ENCODE measurements at regions not wholly inside any gene's neighbourhood (a gene's known extent, or its start where the extent isn't known, plus 50 kb on each side); places are given as distances from the start of the nearest gene placed in this dataset.
A peak's percentile ranks its signal among the peaks of the same experiment; 100 is the strongest.

DNA sequence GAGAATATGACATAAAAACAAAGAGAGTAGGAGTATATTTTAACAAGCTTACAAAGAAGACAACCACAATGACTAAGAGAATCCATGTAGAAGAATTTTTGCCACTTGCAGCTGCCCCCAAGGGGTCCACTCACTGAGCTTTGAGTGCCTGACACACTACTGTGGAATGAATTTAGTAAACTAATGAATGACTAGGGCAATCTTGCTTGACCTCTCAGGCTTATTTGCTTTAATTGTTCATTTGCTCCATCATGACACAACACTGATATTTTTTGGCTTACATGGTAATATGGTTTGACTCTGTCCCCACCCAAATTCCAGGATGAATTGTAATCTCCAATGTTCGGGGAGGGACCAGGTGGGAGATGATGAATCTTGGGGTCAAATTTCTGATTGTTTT, 249.1 kb upstream of the FAR2 start:
- no peak overlapping the region for H3K4me3 ChIP-seq (ENCODE audit: low read depth, low read length)
- DNase-seq (ENCODE audit: low read depth) = peak; percentile 85

DNA sequence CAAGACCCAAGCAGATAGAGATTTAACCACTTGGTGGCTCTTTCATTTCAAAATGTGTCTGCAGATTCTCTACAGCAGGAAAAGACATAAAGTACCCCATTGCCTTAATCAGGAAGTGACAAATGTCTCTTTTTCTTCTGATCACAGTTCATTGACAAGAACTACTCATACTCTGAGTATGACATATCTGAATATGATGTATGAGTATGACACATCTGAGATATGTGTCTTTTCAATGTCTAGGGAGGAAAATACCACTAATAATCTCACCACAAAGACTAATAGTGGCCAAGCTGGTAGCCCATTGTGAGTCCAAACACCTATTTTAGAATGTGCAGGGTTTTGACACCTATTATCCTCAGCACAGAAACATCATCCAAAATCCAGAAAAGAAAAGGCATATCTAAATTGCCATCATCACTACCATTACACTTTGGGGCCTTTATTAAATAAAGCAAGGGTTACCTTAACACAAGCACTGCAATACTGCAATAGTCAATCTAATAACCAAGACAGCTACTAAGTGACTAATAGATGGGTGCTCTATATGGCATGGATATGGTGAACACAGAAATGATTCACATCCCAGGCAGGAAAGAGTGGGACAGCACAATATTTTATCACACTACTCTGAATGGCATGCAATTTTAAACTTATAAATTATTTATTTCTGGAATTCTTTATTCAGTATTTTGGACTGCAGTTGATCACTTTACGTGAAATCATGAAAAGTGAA, 243.7 kb upstream of the FAR2 start:
- DNase-seq (ENCODE audit: low read depth) = no peak
- H3K4me3 ChIP-seq (ENCODE audit: low read depth, low read length) = no peak overlapping the region

DNA sequence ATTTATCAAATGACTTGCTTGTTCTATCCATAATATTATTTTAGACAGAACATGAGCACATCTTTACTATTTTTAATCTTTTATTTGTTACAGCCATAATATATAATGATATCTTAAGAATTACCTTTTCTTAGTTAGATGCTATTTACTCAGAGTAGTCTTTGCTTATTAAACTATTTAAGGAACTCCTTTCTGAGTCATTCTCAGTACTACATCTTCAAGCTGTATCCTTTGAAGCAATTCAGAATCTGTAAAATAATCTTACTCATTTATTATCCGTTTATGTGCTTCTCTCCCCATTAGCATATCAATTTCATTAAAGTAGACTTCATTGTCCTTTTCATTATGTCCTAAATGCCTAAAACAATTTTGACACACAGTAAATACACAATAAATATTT, 240.4 kb upstream of the FAR2 start:
- no peak for DNase-seq (ENCODE audit: low read depth)
- H3K4me3 ChIP-seq (ENCODE audit: low read depth, low read length) = no peak overlapping the region

DNA sequence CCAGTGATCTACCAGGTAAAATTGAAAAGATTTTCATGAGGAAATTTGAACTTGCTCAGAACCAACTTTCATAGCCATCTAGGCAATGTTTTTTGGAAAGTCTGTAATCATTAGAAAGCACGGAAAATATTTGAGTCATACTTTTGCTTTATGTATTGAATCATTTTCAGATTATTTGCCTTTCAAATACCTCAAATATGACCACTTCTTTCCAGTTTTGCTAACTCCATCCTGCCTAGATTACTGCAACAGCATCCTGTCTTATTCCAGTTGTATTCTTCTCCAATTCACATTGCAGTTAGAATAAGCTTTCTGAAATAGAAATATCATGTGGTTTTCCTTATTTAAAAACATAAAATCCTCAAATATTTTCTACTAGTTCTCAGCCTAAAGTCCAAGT, 239.8 kb upstream of the FAR2 start:
- H3K4me3 ChIP-seq (ENCODE audit: low read depth, low read length) = no peak overlapping the region
- DNase-seq (ENCODE audit: low read depth) = no peak

DNA sequence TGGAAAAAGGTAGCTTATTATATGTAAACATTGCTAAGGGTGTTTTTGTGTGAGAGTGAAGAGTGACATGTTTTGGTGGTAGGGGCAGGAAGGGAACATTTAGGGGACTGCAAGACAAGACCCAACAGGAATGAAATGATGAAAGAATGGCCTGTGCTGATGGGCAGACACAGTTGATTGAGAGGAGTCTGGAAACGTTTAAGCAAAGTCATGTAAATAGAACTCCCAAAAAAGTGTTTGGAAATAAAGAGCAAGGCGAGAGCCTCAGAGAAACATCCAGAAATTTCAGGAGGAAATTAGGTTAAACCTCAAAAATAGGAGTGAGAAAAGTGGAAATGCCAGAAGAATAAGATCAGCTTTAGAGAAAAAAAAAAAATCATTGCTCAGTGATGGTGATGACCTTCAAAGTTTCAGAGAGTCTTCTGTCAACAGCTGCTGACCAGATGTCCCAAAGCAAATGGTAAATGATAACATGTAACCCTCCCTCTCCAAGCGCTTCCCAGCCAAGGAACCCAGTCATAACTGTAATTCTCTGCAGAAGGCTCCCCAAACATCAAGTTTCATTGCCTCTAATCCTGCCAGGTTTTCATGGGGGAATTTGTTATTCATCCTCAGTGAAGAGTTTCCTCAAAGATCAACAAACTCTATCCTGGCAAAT, 223.2 kb upstream of the FAR2 start:
- peak; percentile 25 for DNase-seq (ENCODE audit: low read depth)
- no peak overlapping the region for H3K4me3 ChIP-seq (ENCODE audit: low read depth, low read length)

DNA sequence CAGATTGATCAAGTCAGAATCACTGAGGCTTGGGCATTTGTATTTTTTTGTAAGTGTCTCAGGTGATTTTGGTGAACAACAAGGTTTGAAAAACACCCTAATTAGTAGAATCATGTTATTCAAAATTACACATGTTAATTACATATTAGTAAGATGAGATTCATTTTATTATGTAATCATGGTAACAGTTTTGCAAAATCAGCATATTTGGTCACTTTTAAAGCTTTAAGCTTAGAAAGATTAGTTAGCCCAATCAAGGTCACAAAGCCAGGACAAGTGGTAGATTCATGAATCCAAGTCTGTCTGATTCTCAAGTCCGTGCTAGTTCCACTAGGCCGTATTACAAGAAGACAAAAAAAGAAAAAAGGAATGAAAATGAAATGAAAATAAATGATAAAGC, 218.4 kb upstream of the FAR2 start:
- DNase-seq (ENCODE audit: low read depth) = no peak
- no peak overlapping the region for H3K4me3 ChIP-seq (ENCODE audit: low read depth, low read length)

DNA sequence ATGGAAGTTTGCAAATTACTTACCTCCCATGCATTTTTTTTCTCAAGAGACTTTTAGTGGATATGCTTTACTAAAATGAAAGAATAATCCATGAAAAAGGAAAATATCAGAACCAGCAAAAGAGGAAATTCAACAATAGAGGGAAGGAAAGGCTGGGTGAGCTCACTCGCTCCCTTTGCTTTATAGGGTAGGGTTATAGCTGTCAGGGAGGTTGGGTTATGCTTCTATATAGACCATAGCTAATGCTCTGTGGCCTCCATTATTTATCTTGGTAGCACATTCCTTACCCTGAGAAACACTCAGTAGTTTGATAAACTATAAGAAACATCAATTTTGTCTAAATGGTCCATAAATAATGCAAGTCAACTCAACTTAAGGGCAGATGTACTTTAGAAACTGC, 215.9 kb upstream of the FAR2 start:
- no peak for DNase-seq (ENCODE audit: low read depth)
- no peak overlapping the region for H3K4me3 ChIP-seq (ENCODE audit: low read depth, low read length)

DNA sequence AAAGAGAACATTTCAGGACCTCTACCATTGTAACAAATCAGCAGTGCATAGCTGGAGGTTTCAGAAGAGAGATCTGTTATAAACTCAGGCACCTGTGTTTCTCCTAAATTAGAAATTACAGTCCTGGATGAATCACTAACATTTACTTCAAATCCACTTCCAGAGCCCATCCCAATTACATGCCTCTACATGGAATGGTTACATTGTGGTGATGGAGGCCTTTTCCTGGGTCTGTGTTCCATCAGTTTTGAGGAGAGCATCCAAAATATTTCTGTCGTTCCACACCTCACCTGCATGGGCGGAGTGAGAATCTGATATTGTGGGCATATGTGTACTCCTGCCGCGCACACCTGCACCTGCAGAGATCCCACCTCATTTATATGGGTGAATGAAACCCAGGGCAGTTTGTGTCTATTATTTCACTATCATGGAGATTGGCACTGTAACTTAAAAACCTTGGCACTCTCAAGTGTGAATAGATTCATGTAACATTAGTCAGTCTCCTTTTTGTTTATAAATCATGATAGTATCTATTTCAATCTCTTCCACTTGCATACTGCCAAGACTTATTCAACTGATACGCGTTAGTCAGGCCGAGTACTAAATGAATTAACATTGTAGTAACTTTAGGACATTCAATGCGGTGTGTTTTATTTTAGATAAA, 215.1 kb upstream of the FAR2 start:
- no peak for DNase-seq (ENCODE audit: low read depth)
- H3K4me3 ChIP-seq (ENCODE audit: low read depth, low read length) = no peak overlapping the region

DNA sequence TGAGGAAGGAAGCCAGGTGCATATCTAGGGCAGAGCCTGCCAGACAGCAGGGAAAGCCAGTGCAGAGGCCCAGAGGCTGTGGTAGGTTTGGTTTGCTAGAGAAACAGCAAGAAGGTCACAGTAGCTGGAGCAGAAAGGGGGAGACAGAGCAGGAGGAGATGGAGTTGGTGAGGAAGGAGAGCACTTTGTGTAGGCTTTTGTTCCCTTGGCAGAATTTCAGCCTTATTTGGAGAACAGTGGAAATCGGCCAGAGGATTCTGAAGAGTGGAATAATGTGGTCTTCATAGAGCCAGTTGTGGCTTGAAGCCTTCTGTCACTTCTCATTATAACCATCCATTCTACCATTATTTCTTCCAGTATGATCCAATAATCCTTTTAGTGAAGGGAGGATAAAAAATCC, 212.9 kb upstream of the FAR2 start:
- no peak for DNase-seq (ENCODE audit: low read depth)
- no peak overlapping the region for H3K4me3 ChIP-seq (ENCODE audit: low read depth, low read length)

DNA sequence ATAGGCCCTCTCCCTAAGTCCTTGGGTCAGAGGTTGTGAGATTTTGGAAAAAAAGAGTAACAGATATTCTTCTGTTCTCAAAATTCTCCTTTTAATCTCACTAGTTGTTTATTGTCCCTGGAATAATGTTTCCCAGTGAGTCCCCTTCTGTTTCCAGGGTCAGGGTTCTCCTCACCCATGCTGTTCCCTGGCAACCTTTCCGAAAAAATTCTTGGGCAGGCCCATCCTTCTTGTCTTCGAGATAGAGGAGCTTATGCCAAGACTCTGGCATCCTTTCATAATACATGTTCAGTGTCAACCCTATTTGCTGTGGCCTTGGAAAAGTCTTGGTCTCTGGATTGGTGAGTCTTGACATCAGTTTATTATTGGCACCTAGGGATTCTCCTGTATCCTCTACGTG, 212.4 kb upstream of the FAR2 start:
- H3K4me3 ChIP-seq (ENCODE audit: low read depth, low read length) = no peak overlapping the region
- DNase-seq (ENCODE audit: low read depth) = no peak

DNA sequence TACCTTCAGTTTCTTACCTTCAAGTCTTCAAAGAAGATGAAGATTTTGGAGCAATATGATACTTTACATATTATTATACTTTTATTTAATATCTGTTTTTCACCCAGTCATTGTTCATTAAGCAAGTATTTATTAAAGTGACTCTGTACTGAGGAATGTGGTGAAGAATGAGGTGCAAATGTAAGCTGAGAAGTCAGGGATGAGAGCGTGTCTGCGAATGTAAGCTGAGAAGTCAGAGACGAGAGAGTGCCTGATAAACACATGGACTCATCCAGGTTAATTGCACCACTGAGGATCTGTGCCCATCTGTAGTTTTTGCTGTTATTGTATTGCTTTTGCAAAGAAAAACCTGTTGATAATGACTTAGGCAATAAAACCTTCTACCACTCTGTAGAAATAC, 211.9 kb upstream of the FAR2 start:
- H3K4me3 ChIP-seq (ENCODE audit: low read depth, low read length) = no peak overlapping the region
- DNase-seq (ENCODE audit: low read depth) = peak; percentile 31

DNA sequence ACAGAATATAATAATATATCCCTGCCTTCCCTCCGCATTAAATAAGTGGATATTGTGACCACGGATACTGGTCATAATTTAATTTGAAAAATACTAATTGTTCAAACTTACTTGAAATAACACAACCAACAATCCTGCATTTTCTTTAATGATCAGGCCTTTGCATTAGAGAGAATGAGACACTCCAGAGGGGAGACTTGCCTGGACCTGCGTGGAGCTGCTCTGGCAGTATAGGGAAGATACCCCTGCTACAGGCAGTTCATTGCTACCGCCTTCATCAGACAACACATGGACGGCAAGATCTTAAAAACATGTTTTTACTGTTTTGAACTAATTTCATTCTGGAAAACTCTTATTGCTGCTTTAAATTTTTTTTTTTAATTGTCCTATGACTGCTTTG, 211.0 kb upstream of the FAR2 start:
- no peak for DNase-seq (ENCODE audit: low read depth)

DNA sequence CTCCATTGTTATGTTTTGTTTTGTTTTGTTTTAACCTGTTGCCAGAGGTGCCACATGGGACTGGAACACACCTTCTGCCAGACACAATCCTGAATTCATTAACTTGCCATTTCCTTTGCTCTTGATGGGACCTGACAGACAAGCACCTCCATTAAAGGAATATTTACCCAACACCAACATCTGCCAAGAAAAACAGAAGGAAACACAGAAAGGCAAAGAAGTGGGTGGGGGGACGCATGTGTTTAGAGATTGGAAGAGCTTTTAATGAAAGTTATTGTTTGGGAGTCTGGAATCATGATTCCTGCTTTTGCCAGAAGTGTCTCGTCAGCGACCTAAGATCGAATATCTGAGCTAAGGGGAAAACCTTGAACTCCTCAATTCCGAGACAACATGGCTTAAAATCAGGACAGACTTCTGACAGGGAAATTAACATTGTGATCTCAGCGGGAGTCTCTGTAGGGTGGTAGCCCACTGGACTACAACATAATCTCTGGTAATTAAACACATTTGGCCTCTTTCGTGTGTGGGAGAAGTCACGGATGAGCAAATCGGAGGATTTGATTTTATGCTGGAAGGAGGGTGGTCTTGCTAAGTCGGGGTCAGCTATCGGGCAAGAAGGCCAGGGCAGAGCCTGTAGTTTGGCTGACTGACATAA, 210.4 kb upstream of the FAR2 start:
- DNase-seq (ENCODE audit: low read depth) = no peak
- H3K4me3 ChIP-seq (ENCODE audit: low read depth, low read length) = no peak overlapping the region

More for the DNA sequence above, 211.0 kb upstream of the FAR2 start:
- H3K4me3 ChIP-seq (ENCODE audit: low read depth, low read length) = no peak overlapping the region

DNA sequence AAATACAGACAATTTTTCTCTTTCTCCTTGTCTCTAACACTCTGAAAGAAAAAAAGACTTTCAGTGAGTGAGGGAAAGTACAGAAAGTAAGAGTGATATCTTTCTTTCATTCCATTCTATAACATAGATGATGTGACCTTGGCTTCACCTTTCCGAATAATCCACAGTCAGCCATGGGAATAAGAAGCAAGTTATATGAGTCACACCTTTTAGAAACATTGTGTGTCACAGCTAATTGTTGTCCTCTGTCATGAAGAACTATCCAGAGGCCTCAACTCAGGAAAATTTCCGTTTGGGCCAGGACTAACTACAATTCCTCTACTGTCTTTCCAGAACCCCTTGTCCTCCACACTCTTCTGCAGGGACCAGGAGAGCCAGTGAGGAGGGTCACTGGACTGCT, 209.7 kb upstream of the FAR2 start:
- DNase-seq (ENCODE audit: low read depth) = no peak
- no peak overlapping the region for H3K4me3 ChIP-seq (ENCODE audit: low read depth, low read length)

DNA sequence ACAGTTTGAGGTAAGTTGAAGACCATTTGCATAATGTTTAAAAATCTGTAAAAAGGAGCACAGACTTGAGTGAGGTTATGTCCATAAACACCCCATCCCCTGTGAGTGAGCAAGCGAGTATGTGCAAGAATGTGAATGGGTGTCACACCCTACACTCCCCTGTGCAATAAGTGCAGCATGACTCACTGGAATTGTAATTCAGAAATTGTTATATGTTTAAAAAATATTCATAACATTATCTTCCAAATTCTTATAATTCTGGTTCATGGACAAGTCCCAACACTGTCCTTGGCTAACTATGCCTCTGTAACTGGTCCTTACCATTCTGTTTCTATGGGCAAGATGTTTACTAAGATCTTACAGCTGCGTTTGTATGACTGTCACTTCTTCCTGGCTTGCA, 207.8 kb upstream of the FAR2 start:
- no peak for DNase-seq (ENCODE audit: low read depth)
- H3K4me3 ChIP-seq (ENCODE audit: low read depth, low read length) = no peak overlapping the region

DNA sequence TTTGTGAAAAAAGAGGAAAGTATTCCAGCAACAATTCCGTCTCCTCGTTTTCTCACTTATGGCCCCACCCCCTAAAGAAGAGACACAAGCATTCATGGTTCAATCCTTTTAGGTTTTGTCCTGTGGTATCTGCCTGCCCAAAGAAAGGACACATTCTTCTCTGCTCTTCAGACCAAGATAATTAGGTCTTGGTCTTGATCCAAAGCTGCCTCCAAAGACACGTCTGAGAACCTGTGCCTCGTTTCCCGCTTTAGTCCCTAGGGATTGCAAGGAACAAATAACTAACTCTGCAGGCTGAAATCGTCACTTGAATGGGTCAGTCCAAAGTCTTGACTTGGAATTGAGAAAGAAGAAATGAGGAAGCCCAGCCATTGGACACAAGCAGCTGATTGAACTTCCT, 202.7 kb upstream of the FAR2 start:
- no peak overlapping the region for H3K4me3 ChIP-seq (ENCODE audit: low read depth, low read length)
- DNase-seq (ENCODE audit: low read depth) = no peak

DNA sequence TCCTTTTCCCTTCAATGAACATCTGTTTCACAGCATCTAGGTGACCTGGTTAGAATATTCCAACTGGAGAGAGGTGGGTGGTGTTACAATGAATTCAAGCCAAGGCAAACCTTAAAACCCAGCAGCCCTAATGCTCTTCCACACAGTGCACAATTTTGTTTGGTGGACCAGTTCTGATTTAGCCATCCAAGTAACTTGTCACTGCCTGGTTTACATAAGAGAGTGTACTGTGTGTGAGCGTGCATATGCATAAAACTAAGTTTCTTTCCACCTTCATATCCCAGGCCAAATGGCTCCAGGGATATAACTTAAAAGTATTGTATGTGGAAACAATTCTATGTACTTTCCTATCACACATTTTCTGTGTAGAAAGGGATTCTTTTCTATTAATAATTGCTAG, 200.4 kb upstream of the FAR2 start:
- no peak overlapping the region for H3K4me3 ChIP-seq (ENCODE audit: low read depth, low read length)
- no peak for DNase-seq (ENCODE audit: low read depth)

DNA sequence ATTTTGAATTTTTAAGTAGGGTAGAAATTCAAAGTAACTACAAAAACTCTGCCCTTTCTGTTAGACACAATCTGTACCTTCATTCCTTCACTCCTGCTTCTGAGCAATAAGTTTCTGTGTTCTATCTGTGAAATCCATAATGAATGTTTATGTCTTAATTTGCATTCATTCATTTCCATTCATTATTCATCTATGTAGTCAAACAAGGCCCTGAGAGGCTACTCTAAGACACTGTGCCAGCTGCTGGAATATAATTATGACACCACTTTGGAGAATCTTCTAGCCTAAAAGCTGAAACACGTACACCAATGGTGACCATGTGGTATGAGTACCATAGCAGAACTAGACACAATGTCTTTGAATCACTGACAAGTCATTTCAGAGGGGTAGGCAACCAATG, 199.9 kb upstream of the FAR2 start:
- H3K4me3 ChIP-seq (ENCODE audit: low read depth, low read length) = no peak overlapping the region
- DNase-seq (ENCODE audit: low read depth) = no peak

DNA sequence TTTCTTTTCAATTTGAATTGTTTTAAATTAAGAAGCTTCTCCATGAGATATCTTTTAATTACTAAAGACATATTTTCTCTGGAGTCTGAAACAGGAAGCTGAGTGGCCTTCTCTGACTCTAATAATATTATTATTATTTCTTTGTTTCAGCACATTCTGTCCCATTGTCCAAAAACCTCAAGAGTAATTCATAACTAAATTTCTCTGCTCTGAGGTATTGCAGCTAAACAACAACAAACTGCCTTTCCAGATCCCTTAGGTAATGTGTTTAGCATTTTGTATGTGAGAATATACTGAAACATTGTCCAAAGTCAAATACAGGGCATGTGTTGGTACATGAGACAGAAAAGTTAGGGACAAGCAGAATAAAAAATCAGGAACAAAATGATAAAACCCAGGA, 199.0 kb upstream of the FAR2 start:
- DNase-seq (ENCODE audit: low read depth) = no peak
- no peak overlapping the region for H3K4me3 ChIP-seq (ENCODE audit: low read depth, low read length)

DNA sequence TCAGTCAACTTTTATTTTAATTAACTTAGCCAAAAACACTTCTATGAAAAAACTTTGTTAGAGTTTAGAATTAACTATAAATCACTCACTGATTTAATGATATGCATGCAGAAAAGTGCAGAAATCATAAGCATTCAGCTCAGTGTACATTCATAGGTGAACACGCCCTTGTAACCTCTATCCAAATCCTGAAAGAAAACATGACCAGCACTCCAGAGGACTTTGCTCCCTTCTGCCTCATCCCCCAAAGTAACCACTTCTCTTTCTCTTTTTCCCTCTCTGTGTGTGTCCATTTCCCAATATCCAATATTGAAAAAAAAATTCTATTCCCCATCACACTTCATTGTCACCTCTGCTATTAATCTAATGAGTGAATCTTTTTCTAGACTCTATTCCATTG, 197.1 kb upstream of the FAR2 start:
- DNase-seq (ENCODE audit: low read depth) = no peak
- H3K4me3 ChIP-seq (ENCODE audit: low read depth, low read length) = no peak overlapping the region

DNA sequence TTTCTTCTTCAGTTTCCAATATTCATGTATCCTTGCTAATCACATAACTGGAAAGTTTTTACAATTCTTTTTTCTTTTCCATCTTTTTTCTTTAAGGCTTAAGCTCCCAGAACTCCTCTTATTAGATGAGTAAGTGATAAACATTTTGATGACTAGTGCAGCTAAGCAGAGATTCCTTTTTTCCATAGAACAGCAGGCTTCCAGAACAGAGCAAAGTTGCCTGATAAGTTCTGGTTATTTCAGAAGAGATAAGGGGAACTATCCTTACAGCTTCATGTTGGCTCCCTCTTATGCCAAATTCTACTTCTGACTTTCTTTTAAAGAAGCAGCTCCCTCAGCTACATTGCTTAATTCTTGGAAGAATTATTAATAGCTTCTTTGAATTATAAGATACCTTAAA, 194.7 kb upstream of the FAR2 start:
- DNase-seq (ENCODE audit: low read depth) = no peak
- H3K4me3 ChIP-seq (ENCODE audit: low read depth, low read length) = no peak overlapping the region

All from skeletal muscle cell (primary cell).